Epidermal melanocyte (primary cell): ENCODE measurements at regions not wholly inside any gene's neighbourhood (a gene's known extent, or its start where the extent isn't known, plus 50 kb on each side); places are given as distances from the start of the nearest gene placed in this dataset.

Source experiments
- DNase-seq: peaks from one replicate; pipeline ENCODE4 v3.0.0; 2011; ENCODE audit warnings: low spot score; ENCODE audit not compliant: insufficient read length

- DNase-seq = no peak
Observed at GRCh38 chr10:113435881-113436280, 117.0 kb upstream of the HABP2 start.

- no peak for DNase-seq
Observed at GRCh38 chr10:113436851-113437250, 116.0 kb upstream of the HABP2 start.

GRCh38 chr10:113438652-113439051, 114.2 kb upstream of the HABP2 start:
- DNase-seq = no peak

GRCh38 chr10:113441220-113441619, 111.6 kb upstream of the HABP2 start:
- no peak for DNase-seq

DNA sequence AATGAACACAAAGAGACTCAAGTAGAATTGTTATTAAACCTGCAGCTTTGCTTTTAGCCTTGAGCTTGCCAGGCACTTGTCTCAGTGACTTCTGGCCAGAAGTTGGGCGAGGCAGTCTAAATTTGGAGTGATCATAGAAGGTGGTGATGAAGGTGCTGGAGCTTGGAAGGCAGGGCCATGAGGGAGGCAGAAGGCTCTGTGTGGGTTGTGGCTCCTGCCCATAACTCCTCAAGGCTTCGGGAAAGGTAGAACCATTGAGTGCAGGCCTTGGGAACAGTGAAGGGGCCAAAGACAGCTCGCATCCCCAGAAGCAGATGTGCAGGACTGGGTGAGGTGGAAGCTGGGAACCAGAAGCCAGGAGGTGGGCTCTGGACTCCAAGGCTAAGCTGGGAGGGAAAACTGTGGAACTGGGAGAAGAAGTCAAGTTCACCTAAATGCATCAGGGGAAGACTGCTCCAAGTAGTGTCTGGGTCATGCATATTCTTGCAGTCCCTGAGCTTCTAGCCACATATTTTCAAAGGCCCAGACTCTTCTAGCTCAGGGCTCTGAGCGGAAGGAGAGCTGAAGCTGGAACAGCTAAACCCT, 111.1 kb upstream of the HABP2 start:
- DNase-seq = no peak

DNA sequence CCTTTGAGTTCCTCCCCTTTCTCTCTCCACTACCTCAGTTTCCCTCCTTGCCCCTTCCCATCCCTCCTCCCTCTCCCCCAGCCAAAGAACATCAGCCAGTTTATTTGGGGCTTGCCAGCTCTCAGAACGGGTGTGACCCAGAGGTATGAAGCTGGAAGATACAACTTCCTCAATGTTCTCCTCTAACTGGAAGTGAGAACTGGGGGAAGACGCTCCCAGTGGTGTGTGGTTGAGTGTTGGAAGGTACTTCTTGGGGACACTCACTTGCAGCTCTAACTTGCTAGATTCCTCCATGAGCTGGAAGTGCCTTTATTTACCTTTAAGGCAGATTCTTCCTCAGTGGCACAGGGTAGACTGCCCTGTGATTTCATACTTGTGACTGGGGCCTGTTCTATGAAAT, 110.5 kb upstream of the HABP2 start:
- no peak for DNase-seq

DNA sequence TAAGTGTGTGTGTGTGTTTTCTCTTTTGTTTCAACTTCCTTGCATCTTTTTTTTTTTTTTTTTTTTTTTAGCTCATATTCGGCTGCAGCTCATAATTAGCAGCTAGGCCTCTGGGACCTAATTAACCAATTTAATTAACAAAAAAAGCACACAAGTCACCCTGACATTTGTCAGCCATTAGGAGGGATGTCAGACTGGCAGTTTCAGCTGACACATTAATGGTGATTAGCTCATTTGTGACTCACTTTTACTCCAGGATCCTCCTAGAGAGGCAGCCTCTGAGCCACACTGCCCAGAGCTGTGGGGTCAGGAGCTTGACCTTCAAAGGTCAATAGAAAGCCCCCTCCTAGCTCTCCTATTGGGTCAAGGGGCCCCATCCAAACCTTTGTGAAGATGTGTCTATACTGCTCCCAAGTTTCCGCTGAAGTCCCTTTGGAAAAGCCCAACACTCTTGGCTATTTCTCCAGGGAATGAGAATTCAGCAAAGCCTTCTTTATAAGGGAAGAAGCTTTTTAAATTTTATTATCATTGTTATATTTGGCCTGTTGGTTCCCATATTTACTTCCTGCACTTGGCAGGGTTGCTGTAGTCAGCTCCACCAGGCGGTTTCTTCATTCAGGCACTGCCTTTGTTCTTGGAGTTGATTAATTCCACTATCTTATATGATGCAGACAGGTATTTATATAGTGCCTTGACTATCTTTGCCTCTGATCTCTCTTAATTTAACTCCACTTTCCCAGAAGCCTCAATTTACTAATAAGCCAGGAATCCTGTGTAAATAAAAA, 109.5 kb upstream of the HABP2 start:
- DNase-seq = no peak

GRCh38 chr10:113444766-113445365, 108.0 kb upstream of the HABP2 start:
- no peak for DNase-seq

DNA sequence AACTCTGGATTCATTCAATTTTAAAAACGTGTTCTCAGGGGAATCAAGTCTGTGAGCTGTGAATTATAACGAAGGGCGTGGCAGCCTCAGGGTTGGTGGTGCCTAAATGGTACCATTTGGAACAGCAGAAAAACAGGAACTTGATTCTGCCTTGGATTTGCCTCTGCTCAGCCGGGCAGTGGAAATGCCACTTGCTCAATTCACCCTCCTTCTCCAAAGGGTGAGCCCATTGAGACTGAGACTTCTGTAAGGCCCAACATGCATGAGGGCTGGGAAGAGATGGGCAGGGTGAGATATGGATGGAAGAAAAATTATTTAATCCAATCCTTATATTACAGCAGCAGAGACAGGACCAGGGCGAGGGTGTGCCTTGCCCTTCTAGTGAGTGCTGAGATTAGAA, 107.1 kb upstream of the HABP2 start:
- DNase-seq = no peak

DNA sequence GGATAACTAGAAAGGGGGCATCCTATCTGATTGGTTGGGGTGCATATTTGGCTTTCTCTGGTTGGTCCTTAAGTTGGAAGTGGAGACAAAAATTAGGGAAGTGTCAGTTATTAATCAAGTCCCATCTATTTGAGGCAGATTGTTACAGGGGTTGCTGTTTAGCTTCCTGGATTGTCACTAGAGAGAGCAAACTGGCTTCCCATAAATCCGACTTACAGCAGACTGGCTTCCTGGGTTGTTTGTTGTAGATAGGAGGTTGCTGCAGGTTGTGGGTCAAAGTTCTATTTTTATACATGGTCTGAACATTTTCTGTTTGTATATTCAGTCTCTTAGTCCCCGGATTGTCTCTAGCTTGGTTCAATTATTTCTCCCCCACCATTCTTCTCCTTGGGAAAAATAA, 106.1 kb upstream of the HABP2 start:
- no peak for DNase-seq

DNA sequence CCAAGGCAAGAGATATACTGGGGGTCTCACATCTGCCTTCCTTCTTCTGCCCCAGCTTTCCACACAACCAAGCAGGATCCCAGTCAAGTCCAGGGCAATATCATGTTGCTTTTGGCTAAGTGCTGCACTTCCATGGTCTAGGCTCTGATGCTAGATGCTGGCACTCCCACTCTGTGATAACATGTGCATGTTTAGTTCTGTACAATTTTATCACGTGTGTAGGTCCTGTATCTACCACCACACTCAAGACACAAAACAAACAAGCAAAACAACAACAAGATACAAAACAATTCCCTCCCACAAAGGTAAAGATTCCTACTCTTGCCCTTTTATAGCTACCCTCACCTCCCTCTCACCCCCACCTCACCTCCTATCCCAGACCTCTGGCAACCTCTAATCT, 105.6 kb upstream of the HABP2 start:
- no peak for DNase-seq

GRCh38 chr10:113449006-113449695, 103.7 kb upstream of the HABP2 start:
- no peak for DNase-seq

- no peak for DNase-seq
Observed at GRCh38 chr10:113450046-113450804, 102.6 kb upstream of the HABP2 start.

DNA sequence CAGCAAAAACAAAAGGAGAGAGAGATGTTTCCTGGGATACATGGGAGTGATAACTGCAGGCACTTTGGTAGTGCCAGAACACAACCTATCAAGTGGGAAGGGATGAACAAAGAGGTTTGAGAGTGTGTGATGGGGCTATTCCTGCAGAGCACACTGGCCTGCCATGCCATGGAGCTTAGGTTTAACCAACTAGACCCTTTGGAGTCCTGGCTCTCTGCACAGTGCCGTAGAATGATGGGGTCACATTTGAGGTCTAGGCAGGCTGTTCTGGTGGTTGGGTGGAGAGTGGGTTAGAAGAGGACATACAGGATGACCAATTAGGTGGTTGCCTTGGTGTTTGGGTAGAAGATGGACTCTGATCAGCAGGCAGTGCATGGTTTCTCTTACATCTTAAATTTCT, 101.9 kb upstream of the HABP2 start:
- DNase-seq = no peak

GRCh38 chr10:113452146-113452845, 100.6 kb upstream of the HABP2 start:
- no peak for DNase-seq

- DNase-seq = no peak
Observed at GRCh38 chr10:113453351-113453750, 99.5 kb upstream of the HABP2 start.

GRCh38 chr10:113454341-113455061, 98.4 kb upstream of the HABP2 start:
- DNase-seq = peak; percentile 55

GRCh38 chr10:113455947-113456346, 96.9 kb upstream of the HABP2 start:
- DNase-seq = no peak

DNA sequence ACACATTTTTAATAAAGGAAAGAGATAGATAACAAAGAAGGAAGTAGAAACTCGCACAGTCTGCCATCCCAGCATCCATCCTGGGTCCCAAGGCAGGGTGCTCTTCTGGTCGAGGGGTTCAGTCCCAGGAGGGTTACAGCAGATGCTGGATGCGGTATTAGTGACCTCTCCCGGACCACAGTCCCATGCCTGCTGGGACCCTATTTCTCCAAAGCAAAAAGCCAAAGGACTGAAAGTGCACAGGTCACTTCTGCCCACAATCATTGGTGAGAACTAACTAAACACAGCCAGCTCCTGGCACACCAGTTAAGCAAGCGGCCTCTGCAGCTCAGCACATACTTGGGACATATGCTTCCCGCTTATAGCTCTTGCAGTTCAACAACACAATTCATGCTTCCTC, 96.1 kb upstream of the HABP2 start:
- no peak for DNase-seq

DNA sequence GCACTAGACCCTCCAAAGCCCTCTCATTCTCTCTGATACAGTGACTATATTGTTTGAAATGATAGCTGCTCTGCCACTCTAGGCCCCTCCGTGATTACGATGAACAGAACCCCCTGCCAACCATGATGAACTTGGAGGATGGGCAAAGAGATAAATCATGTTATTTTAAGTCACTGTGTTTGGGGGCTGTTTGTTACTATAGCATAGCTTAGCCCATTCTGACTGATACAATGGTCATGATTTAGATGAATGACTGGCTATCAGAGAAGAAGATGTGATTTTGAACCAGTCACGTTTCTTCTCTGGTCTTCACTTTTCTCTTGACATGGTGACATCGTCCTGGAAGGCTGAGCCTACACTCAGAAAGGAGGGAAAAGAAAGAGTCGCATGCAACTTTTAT, 95.4 kb upstream of the HABP2 start:
- DNase-seq = no peak
